Cardiac muscle cell (in vitro differentiated cells and primary cell): ENCODE measurements at regions not wholly inside any gene's neighbourhood (a gene's known extent, or its start where the extent isn't known, plus 50 kb on each side); places are given as distances from the start of the nearest gene placed in this dataset.
"Not testable (repeated sequence)": the region's sequence is repeated elsewhere in the genome, so short reads cannot be mapped to it uniquely, and the experiment has no call there.

Experiments used
- DNase-seq, 2 donors: peaks; one replicate each; pipeline versions ENCODE4 v3.0.0 to v3.0.0-alpha.2; 2010 to 2017; ENCODE audit warnings: low read depth in 1 of 2, low spot score in 1 of 2
- H3K27ac ChIP-seq: fragments of 200-600 bp; sonication (generic); 2 replicates; pipeline ENCODE4 v1.5.1; 2016
- H3K27me3 ChIP-seq: fragments of 200-600 bp; sonication (generic); 2 replicates; pipeline ENCODE4 v1.6.0; 2016; ENCODE audit warnings: control low read depth
- H3K36me3 ChIP-seq: fragments of 200-600 bp; sonication (generic); 2 replicates; pipeline ENCODE4 v1.5.1; 2016; ENCODE audit warnings: control low read depth
- H3K4me1 ChIP-seq: fragments of 200-600 bp; sonication (generic); 2 replicates; pipeline ENCODE4 v1.8.1; 2017; ENCODE audit warnings: low read depth, mild to moderate bottlenecking, mixed run types
- H3K4me3 ChIP-seq: fragments of 200-600 bp; sonication (generic); 2 replicates; pipeline ENCODE4 v1.5.1; 2016; ENCODE audit warnings: mild to moderate bottlenecking
- H3K9me3 ChIP-seq: fragments of 200-600 bp; sonication (generic); 2 replicates; pipeline ENCODE4 v1.5.1; 2017; ENCODE audit warnings: low read depth, mild to moderate bottlenecking, control low read depth
- CTCF ChIP-seq: IDR thresholded peaks from 2 replicates; pipeline ENCODE4 v1.5.1; 2012; ENCODE audit warnings: low read depth, mild to moderate bottlenecking, low read length

GRCh38 chr4:126520731-126521130 is 1112.0 kb upstream of the INTU start:
- Histone ChIP-seq H3K27ac (no peak overlapping the region), H3K4me3 (no peak overlapping the region), H3K9me3 (no peaks in the 10 kb centered on the region), H3K36me3 (no peaks in the 10 kb centered on the region), H3K4me1 (no peaks in the 10 kb centered on the region), H3K27me3 (no peaks in the 10 kb centered on the region)
- no peak for TF ChIP-seq CTCF
- DNase-seq = no peak

- H3K9me3 ChIP-seq, H3K4me3 ChIP-seq, DNase-seq, H3K27me3 ChIP-seq, H3K4me1 ChIP-seq, H3K36me3 ChIP-seq, H3K27ac ChIP-seq: not testable (repeated sequence)
Measured at GRCh38 chr4:126525400-126525799, 1107.4 kb upstream of the INTU start.

- Histone ChIP-seq H3K4me3 (no peak overlapping the region), H3K27me3 (no peaks in the 10 kb centered on the region), H3K9me3 (no peaks in the 10 kb centered on the region), H3K36me3 (no peaks in the 10 kb centered on the region), H3K4me1 (no peaks in the 10 kb centered on the region), H3K27ac (no peak overlapping the region)
- TF ChIP-seq CTCF = no peak
- no peak for DNase-seq
Measured at GRCh38 chr4:126526335-126526734, 1106.4 kb upstream of the INTU start.

- no peak for TF ChIP-seq CTCF
- H3K9me3 ChIP-seq = no peaks in the 10 kb centered on the region
- H3K4me1 ChIP-seq = no peaks in the 10 kb centered on the region
- H3K4me3 ChIP-seq = no peak overlapping the region
- no peaks in the 10 kb centered on the region for H3K36me3 ChIP-seq
- no peak for DNase-seq
- no peak overlapping the region for H3K27ac ChIP-seq
- H3K27me3 ChIP-seq = no peaks in the 10 kb centered on the region
Measured at GRCh38 chr4:126529997-126530396, 1102.8 kb upstream of the INTU start.

GRCh38 chr4:126530996-126531585 is 1101.7 kb upstream of the INTU start:
- Histone ChIP-seq H3K4me1 (no peaks in the 10 kb centered on the region), H3K4me3 (no peak overlapping the region), H3K27ac (no peak overlapping the region), H3K36me3 (no peaks in the 10 kb centered on the region), H3K9me3 (no peaks in the 10 kb centered on the region), H3K27me3 (no peaks in the 10 kb centered on the region)
- DNase-seq = peak in 1 of 2 donors; percentile 54
- TF ChIP-seq CTCF = no peak

- H3K4me1 ChIP-seq = no peaks in the 10 kb centered on the region
- no peaks in the 10 kb centered on the region for H3K27me3 ChIP-seq
- DNase-seq = no peak
- H3K4me3 ChIP-seq = no peak overlapping the region
- no peak overlapping the region for H3K27ac ChIP-seq
- TF ChIP-seq CTCF = no peak
- no peaks in the 10 kb centered on the region for H3K36me3 ChIP-seq
- no peaks in the 10 kb centered on the region for H3K9me3 ChIP-seq
Measured at GRCh38 chr4:126532527-126532926, 1100.2 kb upstream of the INTU start.
